Endothelial cell of umbilical vein (primary cell): ENCODE measurements at regions not wholly inside any gene's neighbourhood (a gene's known extent, or its start where the extent isn't known, plus 50 kb on each side); places are given as distances from the start of the nearest gene placed in this dataset.

ENCODE experiments used
- BruUV-seq: library from RNA; stranded (reverse); fragments of 400-500 nt; replicated peaks from 2 replicates; lab custom pipeline; 2021; lab: Mats Ljungman, UMichigan
- CTCF ChIA-PET: fragments of 300-600, 350-600 bp; sonication (Branson Sonifier 250); formaldehyde crosslinking; loops from one replicate; lab custom pipeline; 2021; ENCODE audit warnings: antibody characterized with exemption, inconsistent platforms; lab: Charles Lee
- POLR2A ChIA-PET: fragments of 300-600, 350-600 bp; sonication (Branson Sonifier 250); formaldehyde crosslinking; loops from one replicate; lab custom pipeline; 2021; ENCODE audit warnings: antibody characterized with exemption, inconsistent platforms; lab: Charles Lee
- DNase-seq: peaks from one replicate; pipeline ENCODE4 v3.0.0-alpha.2; 2011; ENCODE audit warnings: low read depth, low spot score
- FAIRE-seq: peaks from 2 replicates; lab custom pipeline; 2011; peaks lifted over from hg19 to GRCh38; lab: Jason Lieb, UNC
- H2AFZ ChIP-seq: 2 replicates; pipeline ENCODE4 v1.6.0; 2012; ENCODE audit warnings: low read depth, low read length, control low read depth, inconsistent platforms
- H3K27ac ChIP-seq: 2 replicates; pipeline ENCODE4 v1.5.1; 2011; ENCODE audit warnings: low read depth, mild to moderate bottlenecking, control low read depth, low read length, moderate library complexity; ENCODE audit not compliant: insufficient read depth
- H3K27me3 ChIP-seq, 2 experiments: 2 replicates each; pipeline versions ENCODE4 v1.6.0 to v1.6.1; 2011; ENCODE audit warnings: low read length in 2 of 2, mixed read lengths in 1 of 2; ENCODE audit not compliant: control insufficient read depth in 2 of 2, insufficient read depth in 2 of 2
- H3K36me3 ChIP-seq, 2 experiments: 2 replicates in 1 of 2; 3 replicates in 1 of 2; pipeline ENCODE4 v1.5.1; 2011; ENCODE audit warnings: low read length in 2 of 2, mild to moderate bottlenecking in 1 of 2, moderate library complexity in 1 of 2; ENCODE audit not compliant: control insufficient read depth in 2 of 2, insufficient read depth in 2 of 2; ENCODE audit errors: extremely low read depth in 1 of 2
- H3K4me1 ChIP-seq: 3 replicates; pipeline ENCODE4 v1.5.1; 2011; ENCODE audit warnings: mild to moderate bottlenecking, low read length; ENCODE audit not compliant: control insufficient read depth, insufficient read depth; ENCODE audit errors: extremely low read depth
- H3K4me2 ChIP-seq: 2 replicates; pipeline ENCODE4 v1.6.1; 2011; ENCODE audit warnings: low read length, control low read depth, mixed read lengths; ENCODE audit not compliant: insufficient read depth
- H3K4me3 ChIP-seq, 3 experiments: fragments of 200-600 bp in 1 of 3; sonication (generic), shearing (Covaris generic) in 1 of 3; replicated peaks in 1 of 3; 2 replicates each; pipeline ENCODE4 v1.5.1; 2011 to 2016; ENCODE audit warnings: control low read depth in 3 of 3, low read length in 3 of 3, mild to moderate bottlenecking in 2 of 3, inconsistent platforms in 1 of 3, low read depth in 1 of 3, moderate library complexity in 1 of 3; ENCODE audit not compliant: insufficient read depth in 1 of 3
- H3K79me2 ChIP-seq: 2 replicates; pipeline ENCODE4 v1.6.0; 2012; ENCODE audit warnings: low read length, inconsistent platforms; ENCODE audit not compliant: control insufficient read depth, insufficient read depth
- H3K9ac ChIP-seq: replicated peaks from 2 replicates; pipeline ENCODE3; 2011; ENCODE audit warnings: low read length, control low read depth; ENCODE audit not compliant: insufficient read depth; ENCODE audit errors: extremely low read depth
- H3K9me1 ChIP-seq: replicated peaks from 3 replicates; pipeline ENCODE4 v1.6.0; 2011; ENCODE audit warnings: mild to moderate bottlenecking, low read length; ENCODE audit not compliant: control insufficient read depth, insufficient read depth; ENCODE audit errors: extremely low read depth
- H3K9me3 ChIP-seq: replicated peaks from 2 replicates; pipeline ENCODE4 v1.5.1; 2012; ENCODE audit warnings: low read length, inconsistent platforms; ENCODE audit not compliant: control insufficient read depth, insufficient read depth
- H4K20me1 ChIP-seq: replicated peaks from 2 replicates; pipeline ENCODE3; 2011; ENCODE audit warnings: mild to moderate bottlenecking, low read length; ENCODE audit not compliant: control insufficient read depth, insufficient read depth; ENCODE audit errors: extremely low read depth
- CTCF ChIP-seq, 2 donors: IDR thresholded peaks; 1 replicate in 1 of 2; 2 replicates in 1 of 2; pipeline ENCODE4 v1.5.1; 2011; ENCODE audit warnings: low read length in 2 of 2, mild to moderate bottlenecking in 2 of 2, moderate library complexity in 2 of 2, control low read depth in 1 of 2, inconsistent platforms in 1 of 2, low read depth in 1 of 2; ENCODE audit not compliant: insufficient read depth in 1 of 2; ENCODE audit errors: extremely low read depth in 1 of 2
- EZH2 ChIP-seq: IDR thresholded peaks from 2 replicates; pipeline ENCODE4 v1.6.1; 2012; ENCODE audit warnings: borderline replicate concordance, low read depth, mild to moderate bottlenecking, moderate library complexity, low read length, inconsistent platforms; ENCODE audit not compliant: severe bottlenecking
- FOS ChIP-seq: IDR thresholded peaks from 2 replicates; pipeline ENCODE4 v1.6.1; 2011; ENCODE audit warnings: mild to moderate bottlenecking, low read length, moderate library complexity, borderline replicate concordance; ENCODE audit not compliant: insufficient read depth
- GATA2 ChIP-seq: IDR thresholded peaks from 2 replicates; pipeline ENCODE4 v1.7.0; 2011; ENCODE audit warnings: low read depth, mild to moderate bottlenecking, moderate library complexity, mixed read lengths, low read length; ENCODE audit not compliant: insufficient read length, insufficient read depth
- JUN ChIP-seq: IDR thresholded peaks from 2 replicates; pipeline ENCODE4 v1.6.1; 2011; ENCODE audit warnings: borderline replicate concordance, low read depth; ENCODE audit not compliant: insufficient read length, insufficient read depth
- MYC ChIP-seq: IDR thresholded peaks from one replicate; pipeline ENCODE4 v1.6.1; 2011; ENCODE audit warnings: mild to moderate bottlenecking, low read depth, low read length
- POLR2A ChIP-seq: IDR thresholded peaks from 2 replicates; pipeline ENCODE4 v1.6.1; 2012; ENCODE audit warnings: low read depth, mild to moderate bottlenecking, control low read depth, low read length
- POLR2AphosphoS5 ChIP-seq: IDR thresholded peaks from 2 replicates; pipeline ENCODE4 v1.6.1; 2012; ENCODE audit warnings: low read depth, mild to moderate bottlenecking, control low read depth, low read length, moderate library complexity; ENCODE audit not compliant: insufficient read depth
- dilution Hi-C: fragments of 300-500 bp; cut with MboI; formaldehyde crosslinking; loops from one replicate; pipeline ENCODE4 v1.15.0; 2019; ENCODE audit warnings: low sequenced_read_pairs; ENCODE audit not compliant: extremely low pct_ligation_motif_present
- intact Hi-C: fragments of 100-400 bp; cut with micrococcal nuclease; formaldehyde crosslinking; loops from one replicate; pipeline ENCODE4 v1.10.0; 2022
- TF ChIP-seq, protein P1 (sequence below): IDR thresholded peaks from 2 replicates; pipeline ENCODE4 v1.6.1; 2011; ENCODE audit not compliant: insufficient read depth, insufficient read length

GRCh38 chrX:13198762-13199064 lies 121.1 kb downstream of the ATXN3L start:
- H3K9me3 ChIP-seq = no peaks in the 10 kb centered on the region
- H3K79me2 ChIP-seq = no peaks in the 10 kb centered on the region
- H2AFZ ChIP-seq = no peak overlapping the region
- CTCF ChIA-PET = no interaction called here
- peaks cover 8% of the 10 kb centered on the region for H3K4me1 ChIP-seq
- TF ChIP-seq POLR2AphosphoS5 (no peak), POLR2A (no peak), CTCF (IDR thresholded peaks at IDR 0.05; ENCODE audit: extremely low read depth in 1 of 2, insufficient read depth in 1 of 2, low read depth in 1 of 2, low read length in 2 of 2) (no peak), GATA2 (no peak), JUN (no peak), FOS (no peak), MYC (no peak), EZH2 (no peak)
- TF ChIP-seq, protein P1, sequence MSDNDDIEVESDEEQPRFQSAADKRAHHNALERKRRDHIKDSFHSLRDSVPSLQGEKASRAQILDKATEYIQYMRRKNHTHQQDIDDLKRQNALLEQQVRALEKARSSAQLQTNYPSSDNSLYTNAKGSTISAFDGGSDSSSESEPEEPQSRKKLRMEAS = no peak
- DNase-seq = no peak
- no peak overlapping the region for H3K27ac ChIP-seq
- no peaks in the 10 kb centered on the region for H3K36me3 ChIP-seq
- intact Hi-C loops (no loop called here), dilution Hi-C loops (no loop called here)
- H3K9me1 ChIP-seq = no peaks in the 10 kb centered on the region
- no peak overlapping the region for H3K9ac ChIP-seq
- FAIRE-seq = no peak
- no peaks in the 10 kb centered on the region for H4K20me1 ChIP-seq
- POLR2A ChIA-PET = no interaction called here
- no peak overlapping the region for H3K4me3 ChIP-seq
- H3K4me2 ChIP-seq = no peak overlapping the region
- no TSS peak for BruUV-seq
- no peaks in the 10 kb centered on the region for H3K27me3 ChIP-seq
